Testis (tissue), 2 donors: ENCODE measurements at regions not wholly inside any gene's neighbourhood (a gene's known extent, or its start where the extent isn't known, plus 50 kb on each side); places are given as distances from the start of the nearest gene placed in this dataset.

Experiments
- POLR2A ChIP-seq: fragments of 450-650 bp; IDR thresholded peaks from one replicate; pipeline ENCODE4 v1.6.1; 2017; ENCODE audit warnings: antibody characterized with exemption, mild to moderate bottlenecking, moderate library complexity
- TF ChIP-seq, protein P1 (sequence below), 3 experiments: fragments of 450-650 bp in 2 of 3; fragments of 200-600 bp in 1 of 3; sonication (generic) in 1 of 3; IDR thresholded peaks; one replicate each; pipeline ENCODE4 v1.5.1; 2016 to 2019; ENCODE audit warnings: antibody characterized with exemption in 3 of 3, mild to moderate bottlenecking in 2 of 3, moderate library complexity in 1 of 3

DNA sequence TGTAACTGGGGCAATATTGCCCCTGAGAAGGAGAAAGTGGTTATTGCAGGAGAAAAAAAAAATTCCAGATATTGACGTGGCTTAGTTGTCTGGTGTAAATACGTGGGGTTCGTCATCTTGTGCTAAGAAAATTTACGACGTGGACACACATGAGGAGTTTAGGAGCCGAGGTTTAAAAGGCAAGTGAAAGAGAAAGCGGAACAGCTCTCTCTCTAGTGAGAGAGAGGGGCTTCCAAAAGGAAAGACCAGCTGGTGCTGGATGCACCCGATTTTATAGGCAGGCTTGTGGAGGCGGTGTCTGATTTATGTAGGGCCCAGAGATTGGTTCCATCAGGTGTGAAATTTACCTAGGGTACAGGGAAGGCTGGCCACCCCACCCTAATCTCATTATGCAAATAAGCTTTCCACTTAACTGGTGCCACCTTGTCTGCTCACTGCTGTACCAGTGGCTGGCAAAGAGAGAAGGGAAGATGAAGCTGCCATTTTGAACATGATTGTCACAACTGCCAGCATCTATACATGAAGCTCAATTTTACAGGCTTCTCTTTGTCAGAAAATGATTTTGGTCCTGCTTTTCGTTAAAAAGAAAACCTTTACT is 845.1 kb downstream of the DACH1 start:
- TF ChIP-seq, protein P1, sequence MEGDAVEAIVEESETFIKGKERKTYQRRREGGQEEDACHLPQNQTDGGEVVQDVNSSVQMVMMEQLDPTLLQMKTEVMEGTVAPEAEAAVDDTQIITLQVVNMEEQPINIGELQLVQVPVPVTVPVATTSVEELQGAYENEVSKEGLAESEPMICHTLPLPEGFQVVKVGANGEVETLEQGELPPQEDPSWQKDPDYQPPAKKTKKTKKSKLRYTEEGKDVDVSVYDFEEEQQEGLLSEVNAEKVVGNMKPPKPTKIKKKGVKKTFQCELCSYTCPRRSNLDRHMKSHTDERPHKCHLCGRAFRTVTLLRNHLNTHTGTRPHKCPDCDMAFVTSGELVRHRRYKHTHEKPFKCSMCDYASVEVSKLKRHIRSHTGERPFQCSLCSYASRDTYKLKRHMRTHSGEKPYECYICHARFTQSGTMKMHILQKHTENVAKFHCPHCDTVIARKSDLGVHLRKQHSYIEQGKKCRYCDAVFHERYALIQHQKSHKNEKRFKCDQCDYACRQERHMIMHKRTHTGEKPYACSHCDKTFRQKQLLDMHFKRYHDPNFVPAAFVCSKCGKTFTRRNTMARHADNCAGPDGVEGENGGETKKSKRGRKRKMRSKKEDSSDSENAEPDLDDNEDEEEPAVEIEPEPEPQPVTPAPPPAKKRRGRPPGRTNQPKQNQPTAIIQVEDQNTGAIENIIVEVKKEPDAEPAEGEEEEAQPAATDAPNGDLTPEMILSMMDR (IDR thresholded peaks at IDR 0.05): no peak
- TF ChIP-seq POLR2A: no peak
